HepG2 (cell line): ENCODE measurements at regions not wholly inside any gene's neighbourhood (a gene's known extent, or its start where the extent isn't known, plus 50 kb on each side); places are given as distances from the start of the nearest gene placed in this dataset.

ENCODE experiments used
- ATAC-seq: fragments of 200-7000 bp; cut with Tn5 transposase; 3 replicates; pipeline ENCODE4 v1.9.1; 2020; ENCODE audit warnings: mild to moderate bottlenecking, moderate library complexity
- BruUV-seq: library from RNA; stranded (reverse); fragments of 400-500 nt; replicated peaks from 2 replicates; lab custom pipeline; 2021; lab: Mats Ljungman, UMichigan
- CTCF ChIA-PET: fragments of 300-600 bp; formaldehyde crosslinking; extraction: SDS; loops from one replicate; lab custom pipeline; 2021; ENCODE audit warnings: low total read pairs, inconsistent platforms, low intra/inter-chr PET ratio; lab: Yijun Ruan, JAX
- POLR2A ChIA-PET: fragments of 350-600 bp; sonication (Branson Sonifier 250); formaldehyde crosslinking; loops from one replicate; lab custom pipeline; 2020; ENCODE audit warnings: antibody characterized with exemption, inconsistent platforms; lab: Yijun Ruan, JAX
- DNase-seq: peaks from one replicate; pipeline ENCODE4 v3.0.0-alpha.2; 2015; ENCODE audit warnings: low spot score
- FAIRE-seq: peaks from 3 replicates; lab custom pipeline; 2011; peaks lifted over from hg19 to GRCh38; lab: Jason Lieb, UNC
- H2AFZ ChIP-seq: one replicate; pipeline ENCODE4 v1.6.1; 2011; ENCODE audit warnings: low read length, inconsistent platforms
- H3K27ac ChIP-seq: fragments of 300-600 bp; 3 replicates; pipeline ENCODE4 v1.8.0; 2011; ENCODE audit warnings: mixed run types, mild to moderate bottlenecking, mixed read lengths, low read length, inconsistent platforms; ENCODE audit not compliant: insufficient read depth; ENCODE audit errors: extremely low read length
- H3K27me3 ChIP-seq, 2 experiments: fragments of 200-600 bp in 1 of 2; 2 replicates in 1 of 2; 3 replicates in 1 of 2; pipeline versions ENCODE4 v1.6.0 to v1.8.0; 2011; ENCODE audit warnings: low read length in 2 of 2, mild to moderate bottlenecking in 2 of 2, moderate library complexity in 2 of 2, inconsistent platforms in 1 of 2; ENCODE audit not compliant: insufficient read depth in 2 of 2, control insufficient read depth in 1 of 2
- H3K36me3 ChIP-seq, 2 experiments: fragments of 200-600 bp in 1 of 2; replicated peaks in 1 of 2; 2 replicates in 1 of 2; 3 replicates in 1 of 2; pipeline versions ENCODE4 v1.5.1 to v1.8.0; 2011; ENCODE audit warnings: low read length in 2 of 2, inconsistent platforms in 1 of 2; ENCODE audit not compliant: insufficient read depth in 2 of 2, control insufficient read depth in 1 of 2
- H3K4me1 ChIP-seq: 2 replicates; pipeline ENCODE4 v1.5.1; 2012; ENCODE audit warnings: low read length, inconsistent platforms; ENCODE audit not compliant: insufficient read depth
- H3K4me2 ChIP-seq: 2 replicates; pipeline ENCODE4 v1.6.0; 2011; ENCODE audit warnings: low read depth, low read length, inconsistent platforms
- H3K4me3 ChIP-seq, 3 experiments: fragments of 200-600 bp in 1 of 3; sonication (generic), shearing (Covaris generic) in 1 of 3; replicated peaks in 1 of 3; 2 replicates each; pipeline ENCODE4 v1.5.1; 2011 to 2016; ENCODE audit warnings: low read length in 3 of 3, inconsistent platforms in 2 of 3, low read depth in 2 of 3, mild to moderate bottlenecking in 2 of 3, control low read depth in 1 of 3, mixed read lengths in 1 of 3; ENCODE audit not compliant: insufficient read depth in 1 of 3
- H3K79me2 ChIP-seq: one replicate; pipeline ENCODE4 v1.6.1; 2011; ENCODE audit warnings: low read length, inconsistent platforms; ENCODE audit not compliant: insufficient read depth
- H3K9ac ChIP-seq: 2 replicates; pipeline ENCODE4 v1.6.0; 2011; ENCODE audit warnings: mild to moderate bottlenecking, low read depth, low read length, inconsistent platforms; ENCODE audit not compliant: insufficient read depth
- H3K9me3 ChIP-seq: 2 replicates; pipeline ENCODE4 v1.5.1; 2012; ENCODE audit warnings: mild to moderate bottlenecking, low read length
- H4K20me1 ChIP-seq: 2 replicates; pipeline ENCODE4 v1.6.0; 2011; ENCODE audit warnings: inconsistent platforms, mild to moderate bottlenecking, low read length, moderate library complexity; ENCODE audit not compliant: insufficient read depth
- CENPX ChIP-seq: sonication (generic); formaldehyde crosslinking; IDR thresholded peaks from 2 replicates; pipeline ENCODE4 v1.9.0; 2021; ENCODE audit warnings: mild to moderate bottlenecking, missing genetic modification reagents, moderate library complexity
- GFI1 ChIP-seq: sonication (generic); formaldehyde crosslinking; IDR thresholded peaks from 2 replicates; pipeline ENCODE4 v1.5.0; 2020; ENCODE audit warnings: missing genetic modification reagents, mild to moderate bottlenecking, borderline replicate concordance
- HOMEZ ChIP-seq: IDR thresholded peaks from 2 replicates; pipeline ENCODE4 v1.6.1; 2016; ENCODE audit warnings: low read depth
- MBD4 ChIP-seq: IDR thresholded peaks from 2 replicates; pipeline ENCODE4 v1.6.1; 2012; ENCODE audit warnings: low read length, inconsistent platforms, borderline replicate concordance
- NFIC ChIP-seq: IDR thresholded peaks from 2 replicates; pipeline ENCODE4 v1.6.1; 2012; ENCODE audit warnings: mild to moderate bottlenecking, low read length, inconsistent platforms
- ZBTB21 ChIP-seq: sonication (generic); formaldehyde crosslinking; IDR thresholded peaks from 2 replicates; pipeline ENCODE4 v1.4.0; 2020; ENCODE audit warnings: missing genetic modification reagents
- ZFP82 ChIP-seq: sonication (generic); formaldehyde crosslinking; IDR thresholded peaks from 2 replicates; pipeline ENCODE4 v1.5.1; 2020; ENCODE audit warnings: mild to moderate bottlenecking, missing genetic modification reagents, borderline replicate concordance
- WGBS: methylation state at CpG from one replicate; pipeline ENCODE4 v1.1.6; 2017; ENCODE audit warnings: low lambda C conversion rate; 5-methylcytosine and 5-hydroxymethylcytosine counted together
- in situ Hi-C: cut with HindIII; loops from 2 replicates; pipeline ENCODE4 v1.10.0; 2017; ENCODE audit warnings: low pct_unique_long_range_greater_than_20kb; ENCODE audit not compliant: extremely low pct_ligation_motif_present
- intact Hi-C: fragments of 100-400 bp; cut with micrococcal nuclease; formaldehyde crosslinking; loops from one replicate; pipeline ENCODE4 v1.10.0; 2022; ENCODE audit not compliant: unreplicated experiment

- no TSS peak for BruUV-seq
- H3K4me3 ChIP-seq: no peak overlapping the region
- intact Hi-C loops (no loop called here), in situ Hi-C loops (no loop called here)
- ChIA-PET POLR2A (no interaction called here), CTCF (no interaction called here)
- H3K36me3 ChIP-seq: no peaks in the 10 kb centered on the region
- no peak overlapping the region for H2AFZ ChIP-seq
- H3K4me1 ChIP-seq: no peaks in the 10 kb centered on the region
- no peaks in the 10 kb centered on the region for H3K9me3 ChIP-seq
- peaks cover 2 to 31% of the 10 kb centered on the region in 2 experiments; a peak in 3 of 5 replicates for H3K27me3 ChIP-seq
- no peak overlapping the region for H3K4me2 ChIP-seq
- H3K27ac ChIP-seq: no peak overlapping the region
- DNase-seq: no peak
- H3K79me2 ChIP-seq: no peaks in the 10 kb centered on the region
- no peak overlapping the region for H3K9ac ChIP-seq
- no peak for FAIRE-seq
- 21% methylated on average over 5 of the region's 9 CpGs for WGBS
- no peak for ATAC-seq
- TF ChIP-seq MBD4 (no peak), GFI1 (CRISPR knock-in tag) (no peak), HOMEZ (no peak), ZFP82 (CRISPR knock-in tag) (no peak), ZBTB21 (CRISPR knock-in tag) (no peak), CENPX (CRISPR knock-in tag) (no peak), NFIC (no peak)
- no peaks in the 10 kb centered on the region for H4K20me1 ChIP-seq
Observed at GRCh38 chr3:127480196-127480954, 110.2 kb downstream of the TPRA1 start.
